Hematopoietic multipotent progenitor cell treated with erythropoietin and hydrocortisone succinate and interleukin-3 and kit ligand, for 15 days (in vitro differentiated cells): ENCODE measurements at regions not wholly inside any gene's neighbourhood (a gene's known extent, or its start where the extent isn't known, plus 50 kb on each side); places are given as distances from the start of the nearest gene placed in this dataset.
"Not testable (repeated sequence)": the region's sequence is repeated elsewhere in the genome, so short reads cannot be mapped to it uniquely, and the experiment has no call there.

Experiments used
- DNase-seq: peaks from one replicate; pipeline ENCODE4 v3.0.0-alpha.2; 2015; ENCODE audit warnings: low spot score

GRCh38 chr15:59830873-59831272, 141.8 kb upstream of the BNIP2 start:
- no peak for DNase-seq

GRCh38 chr15:59830098-59830497, 141.0 kb upstream of the BNIP2 start:
- no peak for DNase-seq

- no peak for DNase-seq
These were observed 139.7 kb upstream of the BNIP2 start for GRCh38 chr15:59828861-59829260.

GRCh38 chr15:59828263-59828662, 139.1 kb upstream of the BNIP2 start:
- no peak for DNase-seq

GRCh38 chr15:59825901-59826300, 136.8 kb upstream of the BNIP2 start:
- no peak for DNase-seq

- no peak for DNase-seq
These were observed 132.2 kb upstream of the BNIP2 start for GRCh38 chr15:59821286-59821685.

- DNase-seq = no peak
These were observed 130.0 kb upstream of the BNIP2 start for GRCh38 chr15:59819092-59819491.

GRCh38 chr15:59818336-59818735, 129.2 kb upstream of the BNIP2 start:
- no peak for DNase-seq

- no peak for DNase-seq
These were observed 128.7 kb upstream of the BNIP2 start for GRCh38 chr15:59817834-59818233.

GRCh38 chr15:59817053-59817452, 127.9 kb upstream of the BNIP2 start:
- DNase-seq = no peak

- DNase-seq = no peak
These were observed 125.3 kb upstream of the BNIP2 start for GRCh38 chr15:59814409-59814808.

GRCh38 chr15:59812889-59813288, 123.8 kb upstream of the BNIP2 start:
- no peak for DNase-seq

GRCh38 chr15:59812250-59812870, 123.2 kb upstream of the BNIP2 start:
- no peak for DNase-seq

- DNase-seq = not testable (repeated sequence)
These were observed 114.3 kb upstream of the BNIP2 start for GRCh38 chr15:59803293-59803966.

- DNase-seq = no peak
These were observed 112.5 kb upstream of the BNIP2 start for GRCh38 chr15:59801649-59802048.

- no peak for DNase-seq
These were observed 109.4 kb upstream of the BNIP2 start for GRCh38 chr15:59798605-59798917.

GRCh38 chr15:59797756-59798604, 108.9 kb upstream of the BNIP2 start:
- DNase-seq = no peak

GRCh38 chr15:59794229-59794886, 105.2 kb upstream of the BNIP2 start:
- DNase-seq = no peak

GRCh38 chr15:59792359-59792758, 103.2 kb upstream of the BNIP2 start:
- no peak for DNase-seq

GRCh38 chr15:59791755-59792154, 102.6 kb upstream of the BNIP2 start:
- DNase-seq = no peak

GRCh38 chr15:59791079-59791478, 102.0 kb upstream of the BNIP2 start:
- DNase-seq = no peak

GRCh38 chr15:59786466-59786865, 97.3 kb upstream of the BNIP2 start:
- DNase-seq = not testable (repeated sequence)

- not testable (repeated sequence) for DNase-seq
These were observed 96.9 kb upstream of the BNIP2 start for GRCh38 chr15:59785981-59786380.
